ENCODE measurements at regions not wholly inside any gene's neighbourhood (a gene's known extent, or its start where the extent isn't known, plus 50 kb on each side); places are given as distances from the start of the nearest gene placed in this dataset.

DNA sequence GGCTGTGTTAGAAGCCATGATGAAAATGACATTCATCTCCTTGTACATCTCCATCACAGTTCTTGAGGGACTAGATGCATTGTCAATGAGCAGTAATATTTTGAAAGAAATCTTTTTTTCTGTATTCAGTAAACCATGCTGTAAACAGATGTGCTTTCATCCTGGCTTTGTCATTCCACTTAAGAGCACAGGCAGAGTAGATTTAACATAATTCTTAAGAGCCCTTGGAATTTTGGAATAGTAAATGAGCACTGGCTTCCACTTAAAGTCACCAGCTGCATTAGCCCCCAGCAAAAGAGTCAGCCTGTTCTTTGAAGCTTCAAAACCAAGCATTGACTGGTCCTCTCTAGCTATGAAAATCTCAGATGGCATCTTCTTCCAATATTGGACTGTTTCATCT is 197.8 kb upstream of the HDDC2 start:
- Histone ChIP-seq H3K9me1 (replicated peaks; ENCODE audit: control insufficient read depth, extremely low read depth, insufficient read depth, low read length) (peaks cover 3% of the 10 kb centered on the region), H2AFZ (ENCODE audit: low read depth, low read length) (no peak overlapping the region), H4K20me1 (replicated peaks; ENCODE audit: control insufficient read depth, extremely low read depth, insufficient read depth, low read length) (no peaks in the 10 kb centered on the region), H3K9me3 (replicated peaks; ENCODE audit: control insufficient read depth, insufficient read depth, low read length) (no peaks in the 10 kb centered on the region), H3K4me3 (replicated peaks in 1 of 3; ENCODE audit: insufficient read depth in 1 of 3, low read depth in 1 of 3, low read length in 3 of 3) (no peak overlapping the region), H3K27me3 (ENCODE audit: control insufficient read depth in 2 of 2, insufficient read depth in 2 of 2, low read length in 2 of 2) (peaks cover 0 to under 1% of the 10 kb centered on the region in 2 experiments), H3K36me3 (ENCODE audit: control insufficient read depth in 2 of 2, extremely low read depth in 1 of 2, insufficient read depth in 2 of 2, low read length in 2 of 2) (no peaks in the 10 kb centered on the region), H3K9ac (replicated peaks; ENCODE audit: extremely low read depth, insufficient read depth, low read length) (no peak overlapping the region), H3K79me2 (ENCODE audit: control insufficient read depth, insufficient read depth, low read length) (no peaks in the 10 kb centered on the region), H3K4me1 (ENCODE audit: control insufficient read depth, extremely low read depth, insufficient read depth, low read length) (no peaks in the 10 kb centered on the region), H3K27ac (ENCODE audit: insufficient read depth, low read depth, low read length) (no peak overlapping the region), H3K4me2 (ENCODE audit: insufficient read depth, low read length) (no peak overlapping the region)
- FAIRE-seq (no peak), DNase-seq (ENCODE audit: low read depth, low spot score) (no peak)
- BruUV-seq (replicated peaks): no TSS peak
- TF ChIP-seq POLR2AphosphoS5 (IDR thresholded peaks at IDR 0.05; ENCODE audit: insufficient read depth, low read depth, low read length): no peak
- TF ChIP-seq GATA2 (IDR thresholded peaks at IDR 0.05; ENCODE audit: insufficient read depth, insufficient read length, low read depth, low read length): no peak
- TF ChIP-seq MYC (IDR thresholded peaks at IDR 0.05; ENCODE audit: low read depth, low read length): no peak
- TF ChIP-seq POLR2A (IDR thresholded peaks at IDR 0.05; ENCODE audit: low read depth, low read length): no peak
- TF ChIP-seq, protein P1, sequence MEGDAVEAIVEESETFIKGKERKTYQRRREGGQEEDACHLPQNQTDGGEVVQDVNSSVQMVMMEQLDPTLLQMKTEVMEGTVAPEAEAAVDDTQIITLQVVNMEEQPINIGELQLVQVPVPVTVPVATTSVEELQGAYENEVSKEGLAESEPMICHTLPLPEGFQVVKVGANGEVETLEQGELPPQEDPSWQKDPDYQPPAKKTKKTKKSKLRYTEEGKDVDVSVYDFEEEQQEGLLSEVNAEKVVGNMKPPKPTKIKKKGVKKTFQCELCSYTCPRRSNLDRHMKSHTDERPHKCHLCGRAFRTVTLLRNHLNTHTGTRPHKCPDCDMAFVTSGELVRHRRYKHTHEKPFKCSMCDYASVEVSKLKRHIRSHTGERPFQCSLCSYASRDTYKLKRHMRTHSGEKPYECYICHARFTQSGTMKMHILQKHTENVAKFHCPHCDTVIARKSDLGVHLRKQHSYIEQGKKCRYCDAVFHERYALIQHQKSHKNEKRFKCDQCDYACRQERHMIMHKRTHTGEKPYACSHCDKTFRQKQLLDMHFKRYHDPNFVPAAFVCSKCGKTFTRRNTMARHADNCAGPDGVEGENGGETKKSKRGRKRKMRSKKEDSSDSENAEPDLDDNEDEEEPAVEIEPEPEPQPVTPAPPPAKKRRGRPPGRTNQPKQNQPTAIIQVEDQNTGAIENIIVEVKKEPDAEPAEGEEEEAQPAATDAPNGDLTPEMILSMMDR (IDR thresholded peaks at IDR 0.05; ENCODE audit: extremely low read depth in 1 of 2, insufficient read depth in 1 of 2, low read depth in 1 of 2, low read length in 2 of 2): no peak
- intact Hi-C loops (cut with micrococcal nuclease): no loop called here
- dilution Hi-C loops (cut with MboI; ENCODE audit: extremely low pct_ligation_motif_present, low sequenced_read_pairs): no loop called here
- ChIA-PET POLR2A (no interaction called here), CTCF (interaction anchor here (1.1 kb wide), 2 partner anchors 10 to 14 kb away, joined by 3 read pairs; no protein-coding TSS in a partner anchor)

DNA sequence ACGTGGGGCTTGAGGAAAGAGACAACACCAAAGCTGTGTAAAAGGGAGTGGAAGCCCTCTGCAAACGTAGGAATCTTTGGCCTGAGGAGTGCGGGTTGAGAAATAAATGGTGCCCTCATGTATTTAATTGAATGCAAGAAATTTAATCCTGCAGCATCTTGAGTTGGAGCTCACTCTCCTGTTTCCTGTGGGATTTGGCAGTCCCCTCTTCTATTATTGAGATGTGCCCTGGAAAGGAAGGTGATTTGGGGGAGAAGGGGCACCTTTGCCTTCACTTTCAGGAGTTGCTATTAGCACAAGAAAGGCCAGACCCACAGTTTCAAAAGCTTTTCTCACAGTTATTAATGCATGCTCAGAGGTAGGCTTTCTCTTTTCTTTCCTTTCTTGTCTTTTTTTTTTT is 201.4 kb upstream of the HDDC2 start:
- Histone ChIP-seq H3K9me1 (replicated peaks; ENCODE audit: control insufficient read depth, extremely low read depth, insufficient read depth, low read length) (no peaks in the 10 kb centered on the region), H3K27ac (ENCODE audit: insufficient read depth, low read depth, low read length) (no peak overlapping the region), H3K4me1 (ENCODE audit: control insufficient read depth, extremely low read depth, insufficient read depth, low read length) (no peaks in the 10 kb centered on the region), H3K4me3 (replicated peaks in 1 of 3; ENCODE audit: insufficient read depth in 1 of 3, low read depth in 1 of 3, low read length in 3 of 3) (no peak overlapping the region), H3K9ac (replicated peaks; ENCODE audit: extremely low read depth, insufficient read depth, low read length) (no peak overlapping the region), H2AFZ (ENCODE audit: low read depth, low read length) (no peak overlapping the region), H4K20me1 (replicated peaks; ENCODE audit: control insufficient read depth, extremely low read depth, insufficient read depth, low read length) (no peaks in the 10 kb centered on the region), H3K79me2 (ENCODE audit: control insufficient read depth, insufficient read depth, low read length) (no peaks in the 10 kb centered on the region), H3K27me3 (ENCODE audit: control insufficient read depth in 2 of 2, insufficient read depth in 2 of 2, low read length in 2 of 2) (peaks cover 0 to 4% of the 10 kb centered on the region in 2 experiments), H3K4me2 (ENCODE audit: insufficient read depth, low read length) (no peak overlapping the region), H3K36me3 (ENCODE audit: control insufficient read depth in 2 of 2, extremely low read depth in 1 of 2, insufficient read depth in 2 of 2, low read length in 2 of 2) (no peaks in the 10 kb centered on the region), H3K9me3 (replicated peaks; ENCODE audit: control insufficient read depth, insufficient read depth, low read length) (no peaks in the 10 kb centered on the region)
- ChIA-PET POLR2A (no interaction called here), CTCF (interaction anchor here (0.8 to 1.4 kb wide), 3 partner anchors 10 to 198 kb away, joined by 3 read pairs; no protein-coding TSS in a partner anchor)
- intact Hi-C loops (cut with micrococcal nuclease): no loop called here
- no peak for TF ChIP-seq POLR2A (IDR thresholded peaks at IDR 0.05; ENCODE audit: low read depth, low read length)
- TF ChIP-seq, protein P1 (IDR thresholded peaks at IDR 0.05; ENCODE audit: extremely low read depth in 1 of 2, insufficient read depth in 1 of 2, low read depth in 1 of 2, low read length in 2 of 2): no peak
- TF ChIP-seq, protein P2, sequence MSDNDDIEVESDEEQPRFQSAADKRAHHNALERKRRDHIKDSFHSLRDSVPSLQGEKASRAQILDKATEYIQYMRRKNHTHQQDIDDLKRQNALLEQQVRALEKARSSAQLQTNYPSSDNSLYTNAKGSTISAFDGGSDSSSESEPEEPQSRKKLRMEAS (IDR thresholded peaks at IDR 0.05; ENCODE audit: insufficient read depth, insufficient read length): no peak
- TF ChIP-seq FOS (IDR thresholded peaks at IDR 0.05; ENCODE audit: borderline replicate concordance, insufficient read depth, low read length): no peak
- no peak for TF ChIP-seq GATA2 (IDR thresholded peaks at IDR 0.05; ENCODE audit: insufficient read depth, insufficient read length, low read depth, low read length)
- no peak for TF ChIP-seq JUN (IDR thresholded peaks at IDR 0.05; ENCODE audit: borderline replicate concordance, insufficient read depth, insufficient read length, low read depth)
- TF ChIP-seq POLR2AphosphoS5 (IDR thresholded peaks at IDR 0.05; ENCODE audit: insufficient read depth, low read depth, low read length): no peak
- no peak for TF ChIP-seq EZH2 (IDR thresholded peaks at IDR 0.05; ENCODE audit: borderline replicate concordance, low read depth, low read length, severe bottlenecking)
- TF ChIP-seq MYC (IDR thresholded peaks at IDR 0.05; ENCODE audit: low read depth, low read length): no peak
- FAIRE-seq (no peak), DNase-seq (ENCODE audit: low read depth, low spot score) (no peak)
- dilution Hi-C loops (cut with MboI; ENCODE audit: extremely low pct_ligation_motif_present, low sequenced_read_pairs): no loop called here
- BruUV-seq (replicated peaks): no TSS peak

All from endothelial cell of umbilical vein (primary cell).